NCI-H524 treated with DMSO at 0.1 percent for 48 hours (cell line): ENCODE measurements at regions not wholly inside any gene's neighbourhood (a gene's known extent, or its start where the extent isn't known, plus 50 kb on each side); places are given as distances from the start of the nearest gene placed in this dataset.
"Not testable (repeated sequence)": the region's sequence is repeated elsewhere in the genome, so short reads cannot be mapped to it uniquely, and the experiment has no call there.

Source experiments
- DNase-seq: peaks from one replicate; lab custom pipeline; 2025; lab: John Stamatoyannopoulos, UW

GRCh38 chr22:27063406-27063805 lies 406.0 kb downstream of the MIAT start:
- no peak for DNase-seq

- no peak for DNase-seq
These were observed 406.5 kb downstream of the MIAT start for GRCh38 chr22:27063841-27064240.

- DNase-seq: no peak
These were observed 407.0 kb downstream of the MIAT start for GRCh38 chr22:27064386-27064785.

- no peak for DNase-seq
These were observed 407.9 kb downstream of the MIAT start for GRCh38 chr22:27065279-27065678.

- DNase-seq: peak; percentile 66
These were observed 409.5 kb downstream of the MIAT start for GRCh38 chr22:27066856-27067255.

- no peak for DNase-seq
These were observed 410.7 kb downstream of the MIAT start for GRCh38 chr22:27068121-27068520.

- DNase-seq: no peak
These were observed 413.2 kb downstream of the MIAT start for GRCh38 chr22:27070594-27070993.

GRCh38 chr22:27073601-27074425 lies 416.4 kb downstream of the MIAT start:
- DNase-seq: peak; percentile 12

- no peak for DNase-seq
These were observed 417.8 kb downstream of the MIAT start for GRCh38 chr22:27075028-27075678.

GRCh38 chr22:27075891-27076290 lies 418.5 kb downstream of the MIAT start:
- DNase-seq: no peak

GRCh38 chr22:27078064-27078463 lies 420.7 kb downstream of the MIAT start:
- DNase-seq: not testable (repeated sequence)

- no peak for DNase-seq
These were observed 422.7 kb downstream of the MIAT start for GRCh38 chr22:27080036-27080578.

GRCh38 chr22:27080863-27081262 lies 423.5 kb downstream of the MIAT start:
- no peak for DNase-seq

- no peak for DNase-seq
These were observed 426.2 kb downstream of the MIAT start for GRCh38 chr22:27083610-27084009.

GRCh38 chr22:27084130-27084529 lies 426.7 kb downstream of the MIAT start:
- no peak for DNase-seq

- DNase-seq: no peak
These were observed 429.0 kb downstream of the MIAT start for GRCh38 chr22:27086080-27087044.

- DNase-seq: no peak
These were observed 429.7 kb downstream of the MIAT start for GRCh38 chr22:27087051-27087450.

- DNase-seq: no peak
These were observed 430.6 kb downstream of the MIAT start for GRCh38 chr22:27088026-27088425.

- no peak for DNase-seq
These were observed 431.9 kb downstream of the MIAT start for GRCh38 chr22:27089264-27089663.

- DNase-seq: no peak
These were observed 433.2 kb downstream of the MIAT start for GRCh38 chr22:27090611-27091011.

GRCh38 chr22:27093422-27093821 lies 436.0 kb downstream of the MIAT start:
- DNase-seq: no peak
